ENCODE measurements at regions not wholly inside any gene's neighbourhood (a gene's known extent, or its start where the extent isn't known, plus 50 kb on each side); places are given as distances from the start of the nearest gene placed in this dataset.
A peak's percentile ranks its signal among the peaks of the same experiment; 100 is the strongest.

DNA sequence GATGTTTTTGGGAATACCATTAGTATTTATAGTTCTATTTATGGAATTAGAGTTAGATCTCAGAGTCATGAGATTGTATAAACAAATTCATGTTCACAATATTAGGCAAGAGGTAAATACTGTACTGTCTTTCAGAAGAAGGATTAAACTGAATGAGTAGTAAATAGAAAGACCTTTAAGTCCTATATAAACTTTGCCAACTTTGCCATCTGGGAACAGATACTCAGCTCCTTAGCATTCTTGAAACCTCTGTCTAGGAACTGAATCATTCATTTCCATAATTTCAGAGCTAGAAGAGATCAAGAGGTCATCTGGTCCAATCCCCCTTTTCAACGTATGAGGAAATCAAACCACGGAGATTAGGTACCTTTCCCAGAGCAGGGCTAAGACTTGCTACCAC is 141.1 kb downstream of the CAND1 start:
- no peaks in the 10 kb centered on the region for H3K27me3 ChIP-seq
- no peak for DNase-seq
- intact Hi-C loops (cut with DNase I), result no loop called here
- H3K4me1 ChIP-seq, result no peaks in the 10 kb centered on the region
- no peak for ATAC-seq
- no peak overlapping the region for H3K27ac ChIP-seq
- H3K4me3 ChIP-seq, result no peak overlapping the region
- TF ChIP-seq CTCF (IDR thresholded peaks at IDR 0.05), result no peak
- H3K36me3 ChIP-seq, result no peaks in the 10 kb centered on the region
- H3K9me3 ChIP-seq, result no peaks in the 10 kb centered on the region

DNA sequence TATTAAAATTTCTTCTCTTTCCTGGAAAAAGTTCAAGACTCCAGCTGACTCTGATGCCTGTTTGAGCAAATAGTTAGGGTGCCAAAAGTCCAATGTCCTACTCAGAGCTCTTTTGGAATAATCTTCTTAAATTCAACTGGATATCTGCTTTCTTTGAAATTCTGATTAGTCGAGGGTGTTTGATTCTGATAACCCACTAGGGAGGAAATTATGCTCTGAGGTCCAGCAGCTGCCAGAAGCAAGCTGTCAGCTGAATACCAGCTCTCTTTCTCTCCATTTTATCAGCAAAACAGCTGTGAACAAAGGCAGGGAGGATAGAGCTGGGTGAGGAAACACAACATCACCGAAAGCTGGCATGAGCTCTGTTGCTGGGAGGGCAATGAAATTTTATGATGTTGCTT is 141.5 kb downstream of the CAND1 start:
- Histone ChIP-seq H3K4me1 (no peaks in the 10 kb centered on the region), H3K9me3 (no peaks in the 10 kb centered on the region), H3K36me3 (no peaks in the 10 kb centered on the region), H3K4me3 (no peak overlapping the region), H3K27ac (no peak overlapping the region), H3K27me3 (no peaks in the 10 kb centered on the region)
- DNase-seq (no peak), ATAC-seq (no peak)
- intact Hi-C loops (cut with DNase I), result no loop called here
- TF ChIP-seq CTCF (IDR thresholded peaks at IDR 0.05), result no peak

GRCh38 chr12:67411562-67411961 is 142.4 kb downstream of the CAND1 start:
- TF ChIP-seq CTCF (IDR thresholded peaks at IDR 0.05), result no peak
- DNase-seq (no peak), ATAC-seq (no peak)
- Histone ChIP-seq H3K4me3 (no peak overlapping the region), H3K27ac (no peak overlapping the region), H3K4me1 (no peaks in the 10 kb centered on the region), H3K36me3 (no peaks in the 10 kb centered on the region), H3K27me3 (no peaks in the 10 kb centered on the region), H3K9me3 (no peaks in the 10 kb centered on the region)
- intact Hi-C loops (cut with DNase I), result no loop called here

- no peak for TF ChIP-seq CTCF (IDR thresholded peaks at IDR 0.05)
- no peaks in the 10 kb centered on the region for H3K36me3 ChIP-seq
- no peaks in the 10 kb centered on the region for H3K9me3 ChIP-seq
- no peak for ATAC-seq
- no peak for DNase-seq
- H3K27ac ChIP-seq, result no peak overlapping the region
- H3K27me3 ChIP-seq, result no peaks in the 10 kb centered on the region
- H3K4me1 ChIP-seq, result no peaks in the 10 kb centered on the region
- intact Hi-C loops (cut with DNase I), result no loop called here
- no peak overlapping the region for H3K4me3 ChIP-seq
Measured at GRCh38 chr12:67413577-67413976, 144.4 kb downstream of the CAND1 start.

DNA sequence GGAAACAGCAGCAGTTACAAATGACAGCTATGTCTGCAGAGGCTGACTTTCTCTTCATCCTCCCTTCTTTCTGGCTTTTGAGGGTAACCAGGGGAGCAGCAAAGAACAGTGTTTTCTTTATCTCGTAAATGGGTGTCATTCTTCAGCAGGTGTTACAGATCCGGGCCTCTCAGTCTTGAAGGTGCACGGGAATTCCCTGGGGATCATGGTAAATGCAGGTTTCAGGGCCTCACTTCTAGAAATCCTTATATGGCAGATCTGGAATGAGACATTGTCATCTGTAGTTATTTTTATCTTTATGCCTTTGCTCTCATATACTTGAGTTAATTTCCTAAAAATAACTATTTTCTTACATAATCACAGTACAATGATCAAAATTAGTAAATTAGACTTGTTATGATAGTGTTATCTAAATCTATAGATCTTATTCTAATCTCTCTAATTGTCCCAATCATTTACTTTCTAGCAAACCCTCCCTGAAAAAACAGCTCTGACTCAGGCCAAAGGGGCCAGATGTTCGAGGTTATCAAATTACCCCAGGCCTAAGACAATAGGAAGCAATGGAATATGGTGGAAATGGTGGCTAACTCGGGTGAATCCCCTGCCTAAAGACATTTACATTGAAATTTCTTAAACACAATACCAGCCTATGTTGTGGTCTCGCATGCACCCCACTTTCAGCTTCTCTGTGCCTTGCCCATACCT is 145.0 kb downstream of the CAND1 start:
- ATAC-seq, result no peak
- Histone ChIP-seq H3K27me3 (no peaks in the 10 kb centered on the region), H3K4me1 (no peaks in the 10 kb centered on the region), H3K4me3 (no peak overlapping the region), H3K9me3 (no peaks in the 10 kb centered on the region), H3K36me3 (no peaks in the 10 kb centered on the region), H3K27ac (no peak overlapping the region)
- TF ChIP-seq CTCF (IDR thresholded peaks at IDR 0.05), result no peak
- DNase-seq, result no peak
- intact Hi-C loops (cut with DNase I), result no loop called here

GRCh38 chr12:67415473-67415872 is 146.3 kb downstream of the CAND1 start:
- Histone ChIP-seq H3K27ac (no peak overlapping the region), H3K4me3 (no peak overlapping the region), H3K4me1 (no peaks in the 10 kb centered on the region), H3K9me3 (no peaks in the 10 kb centered on the region), H3K36me3 (no peaks in the 10 kb centered on the region), H3K27me3 (no peaks in the 10 kb centered on the region)
- intact Hi-C loops (cut with DNase I), result no loop called here
- no peak for DNase-seq
- TF ChIP-seq CTCF (IDR thresholded peaks at IDR 0.05), result peak; percentile 51
- peak; percentile 25 for ATAC-seq

All from upper lobe of right lung (tissue), 1 donor.